Cardiac fibroblast (primary cell): ENCODE measurements at regions not wholly inside any gene's neighbourhood (a gene's known extent, or its start where the extent isn't known, plus 50 kb on each side); places are given as distances from the start of the nearest gene placed in this dataset.

Source experiments
- DNase-seq, 2 donors: peaks; one replicate each; pipeline versions ENCODE4 v3.0.0 to v3.0.0-alpha.2; 2010; ENCODE audit warnings: low read depth in 2 of 2
- H3K4me3 ChIP-seq, 2 donors: replicated peaks in 1 of 2; 1 replicate in 1 of 2; 2 replicates in 1 of 2; pipeline ENCODE4 v1.5.1; 2011; ENCODE audit warnings: low read depth in 2 of 2, low read length in 2 of 2, mild to moderate bottlenecking in 2 of 2, moderate library complexity in 1 of 2
- TF ChIP-seq, protein P1 (sequence below): IDR thresholded peaks from one replicate; pipeline ENCODE4 v1.5.1; 2011; ENCODE audit warnings: low read depth, mild to moderate bottlenecking, low read length, inconsistent platforms

DNA sequence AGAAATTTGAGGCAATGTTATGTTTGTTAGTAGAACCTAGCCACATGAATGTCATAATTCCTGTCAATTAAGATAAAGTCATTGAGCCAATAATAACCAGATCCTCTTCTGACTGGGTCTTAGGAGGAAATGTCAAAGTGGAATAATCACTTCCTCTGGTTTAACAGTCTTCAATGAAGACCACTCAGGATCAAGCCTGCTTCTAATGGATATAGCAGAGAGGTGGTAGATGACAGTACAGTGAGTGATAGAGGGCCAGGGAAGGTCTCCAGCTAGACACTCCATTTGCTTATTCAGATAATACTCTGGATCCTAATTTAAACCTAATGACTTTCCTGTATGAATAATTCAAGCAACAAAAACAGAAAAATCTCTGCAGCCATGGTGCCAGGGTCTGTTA is 474.2 kb downstream of the DNAH5 start:
- DNase-seq = no peak
- no peak overlapping the region for H3K4me3 ChIP-seq
- TF ChIP-seq, protein P1, sequence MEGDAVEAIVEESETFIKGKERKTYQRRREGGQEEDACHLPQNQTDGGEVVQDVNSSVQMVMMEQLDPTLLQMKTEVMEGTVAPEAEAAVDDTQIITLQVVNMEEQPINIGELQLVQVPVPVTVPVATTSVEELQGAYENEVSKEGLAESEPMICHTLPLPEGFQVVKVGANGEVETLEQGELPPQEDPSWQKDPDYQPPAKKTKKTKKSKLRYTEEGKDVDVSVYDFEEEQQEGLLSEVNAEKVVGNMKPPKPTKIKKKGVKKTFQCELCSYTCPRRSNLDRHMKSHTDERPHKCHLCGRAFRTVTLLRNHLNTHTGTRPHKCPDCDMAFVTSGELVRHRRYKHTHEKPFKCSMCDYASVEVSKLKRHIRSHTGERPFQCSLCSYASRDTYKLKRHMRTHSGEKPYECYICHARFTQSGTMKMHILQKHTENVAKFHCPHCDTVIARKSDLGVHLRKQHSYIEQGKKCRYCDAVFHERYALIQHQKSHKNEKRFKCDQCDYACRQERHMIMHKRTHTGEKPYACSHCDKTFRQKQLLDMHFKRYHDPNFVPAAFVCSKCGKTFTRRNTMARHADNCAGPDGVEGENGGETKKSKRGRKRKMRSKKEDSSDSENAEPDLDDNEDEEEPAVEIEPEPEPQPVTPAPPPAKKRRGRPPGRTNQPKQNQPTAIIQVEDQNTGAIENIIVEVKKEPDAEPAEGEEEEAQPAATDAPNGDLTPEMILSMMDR = no peak

DNA sequence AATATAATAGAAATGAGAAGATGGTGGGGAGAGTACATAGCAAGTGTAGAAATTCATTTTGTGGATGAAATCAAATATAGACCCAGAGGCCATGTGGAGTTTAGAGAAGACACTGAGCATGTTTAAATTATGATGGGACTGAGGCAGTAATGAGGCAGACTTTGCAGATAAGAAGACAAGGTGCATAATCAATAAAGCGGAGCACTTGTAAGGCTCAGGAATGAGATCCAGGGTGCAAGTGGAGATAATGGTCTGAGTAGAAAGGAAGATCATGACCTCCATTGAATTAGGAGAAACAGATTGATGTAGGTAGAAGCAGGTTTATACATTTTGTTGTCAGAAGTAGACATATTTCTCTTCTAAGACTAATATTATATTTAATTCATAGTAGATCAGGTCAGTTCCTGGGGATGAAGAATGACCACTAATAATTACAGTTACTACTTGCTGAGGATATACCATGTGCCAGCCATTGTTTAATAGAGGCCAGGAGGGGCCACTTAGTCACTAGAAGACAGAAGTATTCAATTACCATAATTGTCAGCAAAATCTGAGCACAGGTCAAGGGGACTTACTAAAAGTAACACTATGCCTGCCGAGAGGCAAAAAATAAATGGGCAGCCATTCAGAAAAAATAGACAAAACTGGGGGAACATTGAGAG is 479.8 kb downstream of the DNAH5 start:
- H3K4me3 ChIP-seq = no peak overlapping the region
- DNase-seq = no peak
- TF ChIP-seq, protein P1 = no peak

DNA sequence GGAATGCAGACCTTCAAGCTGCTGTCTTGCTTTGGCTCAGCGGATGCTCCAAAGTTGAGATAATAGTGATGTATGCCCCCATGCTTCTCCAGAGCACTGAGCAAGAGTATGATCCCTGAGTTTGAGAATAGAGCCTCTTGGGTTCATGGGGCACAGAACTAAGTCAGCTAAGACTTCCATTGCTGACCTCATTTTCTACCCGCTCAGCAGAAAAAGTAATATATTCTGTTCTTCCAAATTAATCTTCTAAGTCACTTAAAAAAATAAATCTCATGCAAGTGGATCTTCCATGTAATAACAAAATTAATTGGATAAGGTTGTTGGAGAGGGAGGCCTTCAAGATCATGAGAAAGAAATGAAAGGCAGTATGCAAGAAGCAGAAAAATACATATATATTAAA is 483.9 kb downstream of the DNAH5 start:
- DNase-seq = no peak
- TF ChIP-seq, protein P1 = no peak
- no peak overlapping the region for H3K4me3 ChIP-seq

DNA sequence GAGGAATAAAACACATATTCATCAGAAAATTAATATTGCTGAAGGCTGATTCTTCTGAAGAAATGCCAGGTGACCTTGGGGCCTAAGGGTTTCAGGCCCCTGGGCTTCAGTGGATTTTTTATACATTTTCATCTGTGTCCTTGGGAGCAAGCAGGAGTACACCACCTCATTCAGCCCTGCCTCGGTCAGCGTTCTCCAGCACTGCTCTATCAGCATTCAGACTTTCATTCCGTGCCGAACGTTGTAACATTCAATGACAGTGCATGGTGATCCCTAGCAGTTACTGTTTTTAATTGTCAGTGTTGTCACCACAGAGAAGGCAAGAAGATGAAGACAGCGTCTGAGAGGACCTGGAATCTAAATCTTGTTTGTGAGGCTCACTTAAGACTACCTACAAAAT is 490.4 kb downstream of the DNAH5 start:
- TF ChIP-seq, protein P1 = no peak
- no peak overlapping the region for H3K4me3 ChIP-seq
- DNase-seq = no peak

DNA sequence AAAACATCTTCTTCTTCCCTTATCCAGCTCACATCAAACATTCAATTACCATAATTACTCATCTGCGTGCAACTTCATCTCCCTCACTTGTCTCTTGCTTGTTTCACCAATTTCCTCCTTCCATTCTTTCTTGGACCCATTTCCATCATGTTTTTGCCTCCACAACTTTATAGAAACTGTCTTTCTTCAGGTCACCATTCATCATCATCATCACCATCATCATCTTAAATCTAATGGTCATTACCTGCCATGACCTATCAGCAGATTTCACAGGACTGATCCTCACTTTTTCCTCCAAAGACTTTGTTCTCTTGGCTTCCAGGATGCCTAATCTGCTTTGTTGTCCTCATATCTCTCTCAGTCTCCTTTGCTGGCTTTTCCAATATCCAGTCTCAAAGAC is 495.6 kb downstream of the DNAH5 start:
- H3K4me3 ChIP-seq = no peak overlapping the region
- no peak for DNase-seq
- TF ChIP-seq, protein P1 = no peak

DNA sequence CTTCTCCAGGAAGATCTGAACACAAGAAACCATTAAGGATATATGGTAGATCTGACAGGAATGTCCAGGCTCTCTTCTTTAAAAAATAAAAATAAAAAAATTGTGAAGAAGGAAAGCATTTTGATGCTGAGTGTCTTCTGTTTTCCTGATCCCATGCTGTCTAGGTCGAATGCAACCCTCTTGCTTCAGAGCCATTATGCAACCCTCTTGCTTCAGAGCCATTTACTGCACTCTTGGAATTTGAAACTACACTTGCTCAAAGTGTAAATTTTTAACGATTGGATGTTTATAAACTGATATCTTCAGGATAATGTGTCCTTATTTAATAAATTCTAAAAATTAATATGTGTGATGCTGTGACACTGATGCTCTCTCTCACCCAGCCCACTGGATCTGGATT is 505.1 kb downstream of the DNAH5 start:
- H3K4me3 ChIP-seq = no peak overlapping the region
- no peak for DNase-seq
- TF ChIP-seq, protein P1 = no peak
